MCF 10A (cell line): ENCODE measurements at regions not wholly inside any gene's neighbourhood (a gene's known extent, or its start where the extent isn't known, plus 50 kb on each side); places are given as distances from the start of the nearest gene placed in this dataset.
"Not testable (repeated sequence)": the region's sequence is repeated elsewhere in the genome, so short reads cannot be mapped to it uniquely, and the experiment has no call there.

ENCODE experiments used
- BruUV-seq: library from RNA; stranded (reverse); fragments of 400-500 nt; replicated peaks from 2 replicates; lab custom pipeline; 2021; lab: Mats Ljungman, UMichigan
- CTCF ChIA-PET: fragments of 300-600 bp; sonication (Branson Sonifier 250); formaldehyde crosslinking; extraction: SDS; loops from one replicate; lab custom pipeline; 2021; ENCODE audit warnings: antibody characterized with exemption, inconsistent platforms; lab: Yijun Ruan, JAX
- POLR2A ChIA-PET: fragments of 300-600, 350-650 bp; sonication (Branson Sonifier 250); formaldehyde crosslinking; extraction: SDS; loops from one replicate; lab custom pipeline; 2020; ENCODE audit warnings: antibody characterized with exemption, inconsistent platforms; lab: Yijun Ruan, JAX
- DNase-seq: peaks from one replicate; pipeline ENCODE4 v3.0.0-alpha.2; 2018; ENCODE audit not compliant: unreplicated experiment
- H3K27ac Mint-ChIP-seq: one replicate; pipeline ENCODE4 v1.8.0; 2022; ENCODE audit warnings: mild to moderate bottlenecking, low read depth, mixed read lengths; ENCODE audit not compliant: unreplicated experiment
- H3K27me3 Mint-ChIP-seq: one replicate; pipeline ENCODE4 v1.8.0; 2022; ENCODE audit warnings: mixed read lengths; ENCODE audit not compliant: insufficient read depth, unreplicated experiment
- H3K36me3 Mint-ChIP-seq: one replicate; pipeline ENCODE4 v1.8.0; 2022; ENCODE audit warnings: mild to moderate bottlenecking, moderate library complexity, mixed read lengths; ENCODE audit not compliant: insufficient read depth, unreplicated experiment
- H3K4me1 Mint-ChIP-seq: one replicate; pipeline ENCODE4 v1.8.0; 2022; ENCODE audit warnings: mixed read lengths; ENCODE audit not compliant: insufficient read depth, unreplicated experiment
- H3K4me3 Mint-ChIP-seq: one replicate; pipeline ENCODE4 v1.8.0; 2022; ENCODE audit warnings: mild to moderate bottlenecking, moderate library complexity, mixed read lengths; ENCODE audit not compliant: unreplicated experiment
- H3K9me3 Mint-ChIP-seq: one replicate; pipeline ENCODE4 v1.8.0; 2022; ENCODE audit warnings: mixed read lengths; ENCODE audit not compliant: unreplicated experiment
- intact Hi-C: fragments of 100-400 bp; cut with micrococcal nuclease; formaldehyde crosslinking; loops from 2 replicates; pipeline ENCODE4 v1.14.1; 2022
- TF ChIP-seq, protein P1 (sequence below): fragments of 200-600 bp; IDR thresholded peaks from one replicate; pipeline ENCODE4 v1.8.0; 2022; ENCODE audit warnings: antibody characterized with exemption, mild to moderate bottlenecking; ENCODE audit not compliant: unreplicated experiment

DNA sequence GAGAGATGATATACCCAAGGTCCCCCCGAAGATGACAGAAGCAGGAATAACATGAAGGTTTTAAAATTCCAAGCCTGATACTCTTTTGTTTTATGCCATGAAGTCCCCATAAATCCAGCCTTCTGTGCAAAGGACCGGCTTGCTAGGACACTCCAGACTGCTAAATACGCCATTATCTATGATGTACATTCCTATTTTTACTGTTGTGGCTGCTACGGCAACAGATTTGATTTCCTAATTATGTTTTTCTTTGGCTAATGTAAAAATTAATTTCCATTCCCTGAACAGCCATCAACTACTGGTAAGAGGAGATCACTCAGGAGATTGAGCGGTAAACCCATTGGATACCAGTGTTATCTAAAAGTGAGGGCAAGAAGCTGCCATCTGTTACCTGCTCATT lies 1090.8 kb downstream of the TYW1 start:
- no TSS peak for BruUV-seq
- Mint-ChIP-seq H3K4me1 (no peaks in the 10 kb centered on the region), H3K27ac (no peak overlapping the region), H3K36me3 (no peaks in the 10 kb centered on the region), H3K4me3 (no peak overlapping the region), H3K9me3 (peaks cover 17% of the 10 kb centered on the region), H3K27me3 (no peaks in the 10 kb centered on the region)
- TF ChIP-seq, protein P1, sequence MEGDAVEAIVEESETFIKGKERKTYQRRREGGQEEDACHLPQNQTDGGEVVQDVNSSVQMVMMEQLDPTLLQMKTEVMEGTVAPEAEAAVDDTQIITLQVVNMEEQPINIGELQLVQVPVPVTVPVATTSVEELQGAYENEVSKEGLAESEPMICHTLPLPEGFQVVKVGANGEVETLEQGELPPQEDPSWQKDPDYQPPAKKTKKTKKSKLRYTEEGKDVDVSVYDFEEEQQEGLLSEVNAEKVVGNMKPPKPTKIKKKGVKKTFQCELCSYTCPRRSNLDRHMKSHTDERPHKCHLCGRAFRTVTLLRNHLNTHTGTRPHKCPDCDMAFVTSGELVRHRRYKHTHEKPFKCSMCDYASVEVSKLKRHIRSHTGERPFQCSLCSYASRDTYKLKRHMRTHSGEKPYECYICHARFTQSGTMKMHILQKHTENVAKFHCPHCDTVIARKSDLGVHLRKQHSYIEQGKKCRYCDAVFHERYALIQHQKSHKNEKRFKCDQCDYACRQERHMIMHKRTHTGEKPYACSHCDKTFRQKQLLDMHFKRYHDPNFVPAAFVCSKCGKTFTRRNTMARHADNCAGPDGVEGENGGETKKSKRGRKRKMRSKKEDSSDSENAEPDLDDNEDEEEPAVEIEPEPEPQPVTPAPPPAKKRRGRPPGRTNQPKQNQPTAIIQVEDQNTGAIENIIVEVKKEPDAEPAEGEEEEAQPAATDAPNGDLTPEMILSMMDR, result no peak
- DNase-seq, result no peak
- ChIA-PET CTCF (no interaction called here), POLR2A (no interaction called here)
- intact Hi-C loops, result no loop called here

DNA sequence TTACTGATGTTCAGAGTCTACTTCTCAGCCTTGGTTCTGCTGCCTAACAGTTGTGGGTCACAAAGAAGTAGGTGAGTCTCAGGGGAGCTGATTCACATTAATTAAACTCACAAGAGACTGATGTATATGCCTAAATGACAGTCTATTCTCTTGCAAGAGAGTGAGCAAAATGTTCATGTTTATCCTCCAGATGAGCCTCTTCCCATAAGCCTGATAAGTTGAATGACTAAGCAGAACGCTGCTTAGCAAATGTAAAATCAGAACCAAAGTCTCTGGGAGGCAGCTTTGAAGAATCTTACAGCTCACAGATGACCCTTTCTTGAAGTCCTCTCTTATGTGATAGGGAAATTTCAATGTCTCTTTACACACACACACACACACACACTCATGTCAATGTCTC lies 1092.2 kb downstream of the TYW1 start:
- Mint-ChIP-seq H3K4me3 (no peak overlapping the region), H3K9me3 (peaks cover 17% of the 10 kb centered on the region), H3K27ac (no peak overlapping the region), H3K27me3 (no peaks in the 10 kb centered on the region), H3K36me3 (no peaks in the 10 kb centered on the region), H3K4me1 (no peaks in the 10 kb centered on the region)
- intact Hi-C loops, result no loop called here
- DNase-seq, result no peak
- no TSS peak for BruUV-seq
- TF ChIP-seq, protein P1, result no peak
- ChIA-PET POLR2A (interaction anchor here (0.6 kb wide), 1 partner anchor 865 kb away, joined by 3 read pairs; no protein-coding TSS in a partner anchor), CTCF (no interaction called here)

DNA sequence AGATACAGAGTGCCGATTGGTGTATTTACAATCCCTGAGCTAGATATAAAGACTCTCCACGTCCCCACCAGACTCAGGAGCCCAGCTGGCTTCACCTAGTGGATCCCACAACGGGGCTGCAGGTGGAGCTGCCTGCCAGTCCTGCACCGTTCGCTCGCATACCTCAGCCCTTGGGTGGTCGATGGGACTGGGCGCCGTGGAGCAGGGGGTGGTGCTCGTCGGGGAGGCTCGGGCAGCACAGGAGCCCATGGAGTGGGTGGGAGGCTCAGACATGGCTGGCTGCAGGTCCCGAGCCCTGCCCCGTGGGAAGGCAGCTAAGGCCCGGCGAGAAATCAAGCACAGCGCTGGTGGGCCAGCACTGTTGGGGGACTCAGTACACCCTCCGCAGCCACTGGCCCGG lies 1093.6 kb downstream of the TYW1 start:
- H3K9me3 Mint-ChIP-seq, result peaks cover 14% of the 10 kb centered on the region
- H3K27me3 Mint-ChIP-seq, intact Hi-C loops, BruUV-seq, DNase-seq, H3K4me1 Mint-ChIP-seq, H3K4me3 Mint-ChIP-seq, H3K27ac Mint-ChIP-seq, POLR2A ChIA-PET, H3K36me3 Mint-ChIP-seq: not testable (repeated sequence)
- CTCF ChIA-PET, result interaction anchor here (0.6 kb wide), 1 partner anchor 376 kb away, joined by 3 read pairs; no protein-coding TSS in a partner anchor

DNA sequence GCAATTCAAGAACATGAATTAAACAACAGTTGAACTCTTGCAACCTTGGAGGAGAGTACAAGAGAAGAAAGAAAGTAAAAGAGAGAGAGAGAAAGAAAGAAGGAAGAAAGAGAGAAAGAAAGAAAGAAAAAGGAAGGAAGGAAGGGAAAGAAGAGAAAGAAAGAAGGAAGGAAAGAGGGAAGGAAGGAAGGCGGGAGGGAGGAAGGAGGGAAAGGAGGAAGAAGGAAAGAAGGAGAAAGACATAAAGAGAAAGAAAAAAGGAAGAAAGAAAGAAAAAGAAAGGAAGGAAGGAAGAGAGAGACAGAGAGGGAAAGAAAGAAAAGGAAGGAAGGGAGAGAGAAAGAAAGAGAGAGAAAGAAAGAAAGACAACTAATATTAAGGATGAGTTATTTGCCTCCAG lies 1106.7 kb downstream of the TYW1 start:
- DNase-seq, result no peak
- Mint-ChIP-seq H3K4me1 (no peaks in the 10 kb centered on the region), H3K4me3 (no peak overlapping the region), H3K27ac (no peak overlapping the region), H3K27me3 (no peaks in the 10 kb centered on the region), H3K9me3 (peaks cover 22% of the 10 kb centered on the region), H3K36me3 (no peaks in the 10 kb centered on the region)
- BruUV-seq, result no TSS peak
- POLR2A ChIA-PET, result no interaction called here
- TF ChIP-seq, protein P1, result no peak
- CTCF ChIA-PET, result no interaction called here
- intact Hi-C loops, result no loop called here

DNA sequence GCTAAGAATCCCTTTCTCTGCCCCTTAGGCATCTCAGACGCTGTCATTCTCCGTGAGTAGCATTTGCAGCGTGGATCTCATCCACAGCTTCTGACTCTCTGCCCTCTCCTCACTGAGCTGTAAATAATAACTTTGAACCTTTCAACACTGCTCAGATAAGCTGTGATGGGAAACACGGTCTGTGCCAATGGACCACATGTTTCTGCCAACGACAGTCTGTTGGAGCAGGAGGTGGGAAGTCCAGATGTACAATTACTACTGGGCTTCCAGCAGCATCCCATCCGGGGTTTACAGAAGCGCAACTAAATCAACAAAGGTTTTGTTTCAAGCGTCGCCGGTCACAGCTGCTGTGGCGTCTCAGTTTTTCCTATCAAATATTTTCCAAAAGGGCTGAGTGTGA lies 1110.6 kb downstream of the TYW1 start:
- intact Hi-C loops, result no loop called here
- ChIA-PET POLR2A (no interaction called here), CTCF (interaction anchor here (0.7 kb wide), 1 partner anchor 99 kb away, joined by 3 read pairs; no protein-coding TSS in a partner anchor)
- BruUV-seq, result no TSS peak
- H3K9me3 Mint-ChIP-seq, result peaks cover 31% of the 10 kb centered on the region
- TF ChIP-seq, protein P1, result no peak
- no peak for DNase-seq
- no peak overlapping the region for H3K27ac Mint-ChIP-seq
- H3K4me1 Mint-ChIP-seq, result no peaks in the 10 kb centered on the region
- H3K4me3 Mint-ChIP-seq, result no peak overlapping the region
- no peaks in the 10 kb centered on the region for H3K27me3 Mint-ChIP-seq
- H3K36me3 Mint-ChIP-seq, result no peaks in the 10 kb centered on the region
